K562 (cell line): ENCODE measurements at regions not wholly inside any gene's neighbourhood (a gene's known extent, or its start where the extent isn't known, plus 50 kb on each side); places are given as distances from the start of the nearest gene placed in this dataset.

ENCODE experiments used
- ATAC-seq: fragments of 200-7000 bp; cut with Tn5 transposase; 3 replicates; pipeline ENCODE4 v1.9.1; 2020; ENCODE audit warnings: moderate library complexity
- BruUV-seq: library from RNA; stranded (reverse); fragments of 400-500 nt; replicated peaks from 2 replicates; lab custom pipeline; 2021; lab: Mats Ljungman, UMichigan
- CTCF ChIA-PET: fragments of 300-600 bp; formaldehyde crosslinking; extraction: SDS; loops from one replicate; lab custom pipeline; 2021; ENCODE audit warnings: low intra/inter-chr PET ratio; lab: Yijun Ruan, JAX
- POLR2A ChIA-PET: fragments of 300-600, 350-650 bp; sonication (Branson Sonifier 250); formaldehyde crosslinking; extraction: SDS; loops from one replicate; lab custom pipeline; 2021; ENCODE audit warnings: antibody characterized with exemption, inconsistent platforms; lab: Yijun Ruan, JAX
- DNase-seq, 4 experiments: peaks; one replicate each; pipeline versions ENCODE4 v3.0.0 to v3.0.0-alpha.2; 2011 to 2018; ENCODE audit warnings: low spot score in 3 of 4, mixed read lengths in 3 of 4; ENCODE audit errors: extremely low read depth in 1 of 4
- FAIRE-seq: peaks from 2 replicates; lab custom pipeline; 2011; peaks lifted over from hg19 to GRCh38; lab: Jason Lieb, UNC
- H2AFZ ChIP-seq: 2 replicates; pipeline ENCODE4 v1.6.0; 2011; ENCODE audit warnings: low read depth, low read length, control low read depth, inconsistent platforms
- H3K27ac ChIP-seq: fragments of 200-600 bp; 3 replicates; pipeline ENCODE4 v1.8.0; 2011; ENCODE audit warnings: low read depth, mild to moderate bottlenecking, control low read depth, inconsistent platforms, low read length, moderate library complexity, mixed read lengths; ENCODE audit errors: extremely low read depth
- H3K27me3 ChIP-seq, 2 experiments: fragments of 300-600 bp in 1 of 2; 2 replicates in 1 of 2; 3 replicates in 1 of 2; pipeline versions ENCODE4 v1.6.0 to v1.8.0; 2011; ENCODE audit warnings: inconsistent platforms in 2 of 2, low read length in 2 of 2, mild to moderate bottlenecking in 1 of 2, mixed read lengths in 1 of 2, moderate library complexity in 1 of 2; ENCODE audit not compliant: control insufficient read depth in 2 of 2, insufficient read depth in 2 of 2
- H3K36me3 ChIP-seq: fragments of 300-600 bp; 3 replicates; pipeline ENCODE4 v1.8.0; 2011; ENCODE audit warnings: mild to moderate bottlenecking, low read length, inconsistent platforms; ENCODE audit not compliant: control insufficient read depth, insufficient read depth
- H3K4me1 ChIP-seq, 2 experiments: fragments of 200-600 bp in 1 of 2; replicated peaks in 1 of 2; 2 replicates in 1 of 2; 3 replicates in 1 of 2; pipeline versions ENCODE4 v1.5.1 to v1.8.0; 2011; ENCODE audit warnings: inconsistent platforms in 2 of 2, low read length in 2 of 2, mild to moderate bottlenecking in 1 of 2, mixed read lengths in 1 of 2, moderate library complexity in 1 of 2; ENCODE audit not compliant: control insufficient read depth in 2 of 2, insufficient read depth in 2 of 2
- H3K4me2 ChIP-seq: 2 replicates; pipeline ENCODE4 v1.6.1; 2011; ENCODE audit warnings: low read length, control low read depth, inconsistent platforms, mixed read lengths; ENCODE audit not compliant: insufficient read depth
- H3K4me3 ChIP-seq: fragments of 200-600 bp; sonication (generic), shearing (Covaris generic); 2 replicates; pipeline ENCODE4 v1.5.1; 2016; ENCODE audit warnings: control low read depth, inconsistent platforms
- H3K79me2 ChIP-seq: fragments of 200-600 bp; 3 replicates; pipeline ENCODE4 v1.8.0; 2011; ENCODE audit warnings: low read length, inconsistent platforms; ENCODE audit not compliant: control insufficient read depth, insufficient read depth
- H3K9ac ChIP-seq, 2 experiments: 2 replicates each; pipeline versions ENCODE4 v1.6.0 to v1.6.1; 2011; ENCODE audit warnings: low read depth in 2 of 2, low read length in 2 of 2, control low read depth in 1 of 2, inconsistent platforms in 1 of 2, mild to moderate bottlenecking in 1 of 2, mixed read lengths in 1 of 2; ENCODE audit not compliant: insufficient read depth in 1 of 2
- H3K9me1 ChIP-seq: one replicate; pipeline ENCODE4 v1.6.0; 2011; ENCODE audit warnings: inconsistent platforms, mild to moderate bottlenecking, low read length, moderate library complexity; ENCODE audit not compliant: control insufficient read depth, insufficient read depth
- H3K9me3 ChIP-seq: replicated peaks from 2 replicates; pipeline ENCODE4 v1.5.1; 2011; ENCODE audit warnings: low read depth, low read length, inconsistent platforms; ENCODE audit not compliant: control insufficient read depth, insufficient read depth
- H4K20me1 ChIP-seq: replicated peaks from 2 replicates; pipeline ENCODE4 v1.6.1; 2011; ENCODE audit warnings: low read length, inconsistent platforms, mixed read lengths; ENCODE audit not compliant: control insufficient read depth, insufficient read depth
- CCNT2 ChIP-seq: IDR thresholded peaks from 2 replicates; pipeline ENCODE4 v1.6.1; 2011; ENCODE audit warnings: borderline replicate concordance, low read depth, mild to moderate bottlenecking, moderate library complexity, mixed read lengths, low read length; ENCODE audit not compliant: insufficient read length; ENCODE audit errors: extremely low read depth
- DACH1 ChIP-seq: fragments of 450-650 bp; IDR thresholded peaks from 2 replicates; pipeline ENCODE4 v1.6.1; 2018; ENCODE audit not compliant: partially characterized antibody
- FOXA1 ChIP-seq: fragments of 450-650 bp; IDR thresholded peaks from 2 replicates; pipeline ENCODE4 v1.6.1; 2016; ENCODE audit warnings: mild to moderate bottlenecking, borderline replicate concordance
- MAFF ChIP-seq: IDR thresholded peaks from 2 replicates; pipeline ENCODE4 v1.6.1; 2012; ENCODE audit warnings: low read length, improper control_type of control experiment
- NFE2L1 ChIP-seq: fragments of 450-650 bp; IDR thresholded peaks from 2 replicates; pipeline ENCODE4 v1.6.1; 2016; ENCODE audit warnings: missing genetic modification characterization, low read depth, mild to moderate bottlenecking, missing compliant biosample characterization, moderate library complexity, borderline replicate concordance
- WGBS: fragments of 100-300 bp; shearing (Covaris generic); methylation state at CpG from one replicate; pipeline ENCODE4 v1.1.6; 2016; ENCODE audit warnings: low coverage, mixed read lengths; ENCODE audit not compliant: insufficient coverage; ENCODE audit errors: missing lambda C conversion rate; 5-methylcytosine and 5-hydroxymethylcytosine counted together
- in situ Hi-C: fragments of 300-500 bp; cut with MboI; formaldehyde crosslinking; loops from 4 replicates; pipeline ENCODE4 v1.15.0; 2018; ENCODE audit warnings: inconsistent platforms, mixed read lengths
- intact Hi-C: fragments of 100-400 bp; cut with micrococcal nuclease; formaldehyde crosslinking; loops from 2 replicates; pipeline ENCODE4 v1.14.2; 2022
- TF ChIP-seq, protein P1 (sequence below): sonication (generic); formaldehyde crosslinking; IDR thresholded peaks from 2 replicates; pipeline ENCODE4 v1.8.1; 2023; ENCODE audit warnings: missing genetic modification reagents, mild to moderate bottlenecking, borderline replicate concordance
- TF ChIP-seq, protein P2 (sequence below): fragments of 250-450 bp; sonication (Bioruptor Pico); IDR thresholded peaks from 2 replicates; pipeline ENCODE4 v1.8.0; 2022; ENCODE audit warnings: moderate library complexity, mild to moderate bottlenecking, inconsistent platforms

DNA sequence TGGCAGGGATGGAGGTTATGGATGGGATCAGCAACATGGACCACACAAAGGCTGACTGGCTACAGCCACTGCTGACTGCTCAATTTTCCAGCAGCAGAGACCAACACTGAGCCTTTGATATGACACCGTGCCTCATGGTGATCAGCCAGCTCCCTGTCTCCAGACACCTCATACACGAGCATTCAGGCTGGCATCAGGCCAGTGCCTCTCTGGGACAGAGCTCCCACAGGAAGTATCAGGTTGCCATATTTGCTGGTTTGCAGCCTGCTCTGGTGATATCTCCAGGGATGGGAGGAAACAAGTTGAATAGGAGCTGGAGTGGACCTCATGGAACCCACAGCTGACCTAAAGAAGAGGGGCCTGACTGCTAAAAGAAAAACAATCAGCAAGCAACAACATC, 471.2 kb upstream of the ATXN7L3B start:
- H4K20me1 ChIP-seq = no peaks in the 10 kb centered on the region
- ChIA-PET POLR2A (interaction anchor here (0.6 kb wide), 2 partner anchors 160 to 174 kb away, joined by 3 read pairs; no protein-coding TSS in a partner anchor), CTCF (no interaction called here)
- whole genome bisulfite sequencing = 13% methylated on average over 2 of the region's 2 CpGs
- ATAC-seq (no peak), FAIRE-seq (no peak), DNase-seq (no peak)
- TF ChIP-seq, protein P1, sequence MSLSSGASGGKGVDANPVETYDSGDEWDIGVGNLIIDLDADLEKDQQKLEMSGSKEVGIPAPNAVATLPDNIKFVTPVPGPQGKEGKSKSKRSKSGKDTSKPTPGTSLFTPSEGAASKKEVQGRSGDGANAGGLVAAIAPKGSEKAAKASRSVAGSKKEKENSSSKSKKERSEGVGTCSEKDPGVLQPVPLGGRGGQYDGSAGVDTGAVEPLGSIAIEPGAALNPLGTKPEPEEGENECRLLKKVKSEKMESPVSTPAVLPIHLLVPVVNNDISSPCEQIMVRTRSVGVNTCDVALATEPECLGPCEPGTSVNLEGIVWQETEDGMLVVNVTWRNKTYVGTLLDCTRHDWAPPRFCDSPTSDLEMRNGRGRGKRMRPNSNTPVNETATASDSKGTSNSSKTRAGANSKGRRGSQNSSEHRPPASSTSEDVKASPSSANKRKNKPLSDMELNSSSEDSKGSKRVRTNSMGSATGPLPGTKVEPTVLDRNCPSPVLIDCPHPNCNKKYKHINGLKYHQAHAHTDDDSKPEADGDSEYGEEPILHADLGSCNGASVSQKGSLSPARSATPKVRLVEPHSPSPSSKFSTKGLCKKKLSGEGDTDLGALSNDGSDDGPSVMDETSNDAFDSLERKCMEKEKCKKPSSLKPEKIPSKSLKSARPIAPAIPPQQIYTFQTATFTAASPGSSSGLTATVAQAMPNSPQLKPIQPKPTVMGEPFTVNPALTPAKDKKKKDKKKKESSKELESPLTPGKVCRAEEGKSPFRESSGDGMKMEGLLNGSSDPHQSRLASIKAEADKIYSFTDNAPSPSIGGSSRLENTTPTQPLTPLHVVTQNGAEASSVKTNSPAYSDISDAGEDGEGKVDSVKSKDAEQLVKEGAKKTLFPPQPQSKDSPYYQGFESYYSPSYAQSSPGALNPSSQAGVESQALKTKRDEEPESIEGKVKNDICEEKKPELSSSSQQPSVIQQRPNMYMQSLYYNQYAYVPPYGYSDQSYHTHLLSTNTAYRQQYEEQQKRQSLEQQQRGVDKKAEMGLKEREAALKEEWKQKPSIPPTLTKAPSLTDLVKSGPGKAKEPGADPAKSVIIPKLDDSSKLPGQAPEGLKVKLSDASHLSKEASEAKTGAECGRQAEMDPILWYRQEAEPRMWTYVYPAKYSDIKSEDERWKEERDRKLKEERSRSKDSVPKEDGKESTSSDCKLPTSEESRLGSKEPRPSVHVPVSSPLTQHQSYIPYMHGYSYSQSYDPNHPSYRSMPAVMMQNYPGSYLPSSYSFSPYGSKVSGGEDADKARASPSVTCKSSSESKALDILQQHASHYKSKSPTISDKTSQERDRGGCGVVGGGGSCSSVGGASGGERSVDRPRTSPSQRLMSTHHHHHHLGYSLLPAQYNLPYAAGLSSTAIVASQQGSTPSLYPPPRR (CRISPR knock-in tag) = no peak
- no peak for TF ChIP-seq DACH1
- TF ChIP-seq, protein P2, sequence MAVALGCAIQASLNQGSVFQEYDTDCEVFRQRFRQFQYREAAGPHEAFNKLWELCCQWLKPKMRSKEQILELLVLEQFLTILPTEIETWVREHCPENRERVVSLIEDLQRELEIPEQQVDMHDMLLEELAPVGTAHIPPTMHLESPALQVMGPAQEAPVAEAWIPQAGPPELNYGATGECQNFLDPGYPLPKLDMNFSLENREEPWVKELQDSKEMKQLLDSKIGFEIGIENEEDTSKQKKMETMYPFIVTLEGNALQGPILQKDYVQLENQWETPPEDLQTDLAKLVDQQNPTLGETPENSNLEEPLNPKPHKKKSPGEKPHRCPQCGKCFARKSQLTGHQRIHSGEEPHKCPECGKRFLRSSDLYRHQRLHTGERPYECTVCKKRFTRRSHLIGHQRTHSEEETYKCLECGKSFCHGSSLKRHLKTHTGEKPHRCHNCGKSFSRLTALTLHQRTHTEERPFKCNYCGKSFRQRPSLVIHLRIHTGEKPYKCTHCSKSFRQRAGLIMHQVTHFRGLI (CRISPR knock-in tag) = no peak
- no peak for TF ChIP-seq MAFF
- no peak for TF ChIP-seq FOXA1
- no peak for TF ChIP-seq NFE2L1 (tag)
- TF ChIP-seq CCNT2 = no peak
- no peak overlapping the region for H3K4me2 ChIP-seq
- no peaks in the 10 kb centered on the region for H3K9me3 ChIP-seq
- H3K27me3 ChIP-seq = no peaks in the 10 kb centered on the region
- intact Hi-C loops (no loop called here), in situ Hi-C loops (no loop called here)
- H3K9ac ChIP-seq = no peak overlapping the region
- H3K79me2 ChIP-seq = no peaks in the 10 kb centered on the region
- H2AFZ ChIP-seq = no peak overlapping the region
- BruUV-seq = no TSS peak
- no peaks in the 10 kb centered on the region for H3K4me1 ChIP-seq
- no peak overlapping the region for H3K4me3 ChIP-seq
- H3K36me3 ChIP-seq = no peaks in the 10 kb centered on the region
- no peaks in the 10 kb centered on the region for H3K9me1 ChIP-seq
- no peak overlapping the region for H3K27ac ChIP-seq
